ENCODE measurements at regions not wholly inside any gene's neighbourhood (a gene's known extent, or its start where the extent isn't known, plus 50 kb on each side); places are given as distances from the start of the nearest gene placed in this dataset.
"Not testable (repeated sequence)": the region's sequence is repeated elsewhere in the genome, so short reads cannot be mapped to it uniquely, and the experiment has no call there.

GRCh38 chrX:138986235-138986634, 274.7 kb upstream of the FGF13 start:
- Mint-ChIP-seq H3K36me3 (ENCODE audit: low read depth) (no peaks in the 10 kb centered on the region), H3K27ac (no peak overlapping the region), H3K9me3 (no peaks in the 10 kb centered on the region), H3K27me3 (ENCODE audit: insufficient read depth) (no peaks in the 10 kb centered on the region), H3K4me3 (no peak overlapping the region), H3K4me1 (peaks cover 3% of the 10 kb centered on the region)
- H3K4me1 ChIP-seq (ENCODE audit: control insufficient read depth, insufficient read depth, low read length), result no peaks in the 10 kb centered on the region
- WGBS, 2 experiments (ENCODE audit: insufficient coverage in 1 of 2, insufficient read length in 1 of 2), result 96% methylated on average over 3 of the region's 3 CpGs; no CpG with 5 or more reads in 1 of the 2 experiments
- H3K9me3 ChIP-seq (ENCODE audit: control insufficient read depth, low read length), result no peaks in the 10 kb centered on the region
- no peak for DNase-seq
- peak; percentile 14 for TF ChIP-seq CTCF (conservative IDR thresholded peaks at IDR 0.05)
- H3K4me3 ChIP-seq (ENCODE audit: low read length), result no peak overlapping the region
- no peak overlapping the region for H3K9ac ChIP-seq (ENCODE audit: extremely low read depth, low read length, poor library complexity, severe bottlenecking)
- no peaks in the 10 kb centered on the region for H3K36me3 ChIP-seq (ENCODE audit: control insufficient read depth, insufficient read depth, low read length)
- no peaks in the 10 kb centered on the region for H3K27me3 ChIP-seq (ENCODE audit: control insufficient read depth, insufficient read depth, low read length, poor library complexity, severe bottlenecking)
- no peak overlapping the region for H3K27ac ChIP-seq (ENCODE audit: low read depth, low read length)

DNA sequence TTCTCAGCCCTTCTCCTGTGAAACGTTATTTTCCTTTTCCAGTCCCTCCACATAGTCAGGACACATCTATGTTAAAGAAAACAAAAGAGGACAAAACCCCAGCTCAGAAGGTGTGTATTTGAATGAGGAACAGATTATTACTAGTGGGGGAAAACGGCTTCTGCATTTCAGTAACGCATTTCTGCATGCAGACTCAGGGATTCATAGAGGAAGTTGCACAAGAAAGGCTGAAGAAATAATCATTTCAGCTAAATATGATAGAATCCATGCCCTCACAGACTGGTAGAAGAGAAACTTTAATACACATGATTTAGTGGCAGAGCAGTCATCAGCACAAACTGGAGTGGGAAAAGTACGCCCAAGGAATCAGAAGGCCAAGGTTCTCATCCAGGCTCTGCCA, 270.8 kb upstream of the FGF13 start:
- Histone ChIP-seq H3K27ac (ENCODE audit: low read depth, low read length) (no peak overlapping the region), H3K9me3 (ENCODE audit: control insufficient read depth, low read length) (no peaks in the 10 kb centered on the region), H3K27me3 (ENCODE audit: control insufficient read depth, insufficient read depth, low read length, poor library complexity, severe bottlenecking) (no peaks in the 10 kb centered on the region), H3K4me3 (ENCODE audit: low read length) (no peak overlapping the region), H3K36me3 (ENCODE audit: control insufficient read depth, insufficient read depth, low read length) (no peaks in the 10 kb centered on the region), H3K4me1 (ENCODE audit: control insufficient read depth, insufficient read depth, low read length) (no peaks in the 10 kb centered on the region), H3K9ac (ENCODE audit: extremely low read depth, low read length, poor library complexity, severe bottlenecking) (no peak overlapping the region)
- no peak overlapping the region for H3K27ac Mint-ChIP-seq
- H3K36me3 Mint-ChIP-seq (ENCODE audit: low read depth), result peaks cover 2% of the 10 kb centered on the region
- no peak for DNase-seq
- H3K4me1 Mint-ChIP-seq, result no peaks in the 10 kb centered on the region
- no peak overlapping the region for H3K4me3 Mint-ChIP-seq
- no peaks in the 10 kb centered on the region for H3K27me3 Mint-ChIP-seq (ENCODE audit: insufficient read depth)
- no peaks in the 10 kb centered on the region for H3K9me3 Mint-ChIP-seq
- 94% methylated on average over 3 of the region's 4 CpGs; no CpG with 5 or more reads in 1 of the 2 experiments for WGBS, 2 experiments (ENCODE audit: insufficient coverage in 1 of 2, insufficient read length in 1 of 2)
- no peak for TF ChIP-seq CTCF (conservative IDR thresholded peaks at IDR 0.05)

- Mint-ChIP-seq H3K4me1 (peaks cover 14% of the 10 kb centered on the region), H3K27ac (no peak overlapping the region)
These were observed 253.0 kb upstream of the FGF13 start for GRCh38 chrX:138964501-138964900.

GRCh38 chrX:138962419-138962818, 250.9 kb upstream of the FGF13 start:
- H3K4me3 ChIP-seq (ENCODE audit: low read length); DNase-seq; H3K27me3 ChIP-seq (ENCODE audit: control insufficient read depth, insufficient read depth, low read length, poor library complexity, severe bottlenecking); H3K4me1 ChIP-seq (ENCODE audit: control insufficient read depth, insufficient read depth, low read length); H3K27ac Mint-ChIP-seq; H3K27me3 Mint-ChIP-seq (ENCODE audit: insufficient read depth); H3K36me3 Mint-ChIP-seq (ENCODE audit: low read depth); H3K27ac ChIP-seq (ENCODE audit: low read depth, low read length); H3K9ac ChIP-seq (ENCODE audit: extremely low read depth, low read length, poor library complexity, severe bottlenecking); H3K4me3 Mint-ChIP-seq; H3K9me3 ChIP-seq (ENCODE audit: control insufficient read depth, low read length); H3K36me3 ChIP-seq (ENCODE audit: control insufficient read depth, insufficient read depth, low read length): not testable (repeated sequence)
- H3K4me1 Mint-ChIP-seq, result peaks cover 15% of the 10 kb centered on the region
- H3K9me3 Mint-ChIP-seq, result peaks cover 12% of the 10 kb centered on the region
- 93% methylated on average over 3 of the region's 3 CpGs; no CpG with 5 or more reads in 1 of the 2 experiments for WGBS, 2 experiments (ENCODE audit: insufficient coverage in 1 of 2, insufficient read length in 1 of 2)

More at GRCh38 chrX:138964501-138964900, 253.0 kb upstream of the FGF13 start:
- DNase-seq, result no peak
- Mint-ChIP-seq H3K36me3 (ENCODE audit: low read depth) (peaks cover 7% of the 10 kb centered on the region), H3K9me3 (peaks cover 12% of the 10 kb centered on the region), H3K27me3 (ENCODE audit: insufficient read depth) (no peaks in the 10 kb centered on the region), H3K4me3 (no peak overlapping the region)
- Histone ChIP-seq H3K4me3 (ENCODE audit: low read length) (no peak overlapping the region), H3K4me1 (ENCODE audit: control insufficient read depth, insufficient read depth, low read length) (no peaks in the 10 kb centered on the region), H3K9ac (ENCODE audit: extremely low read depth, low read length, poor library complexity, severe bottlenecking) (no peak overlapping the region), H3K9me3 (ENCODE audit: control insufficient read depth, low read length) (no peaks in the 10 kb centered on the region), H3K27me3 (ENCODE audit: control insufficient read depth, insufficient read depth, low read length, poor library complexity, severe bottlenecking) (no peaks in the 10 kb centered on the region), H3K36me3 (ENCODE audit: control insufficient read depth, insufficient read depth, low read length) (no peaks in the 10 kb centered on the region), H3K27ac (ENCODE audit: low read depth, low read length) (no peak overlapping the region)
- WGBS, 2 experiments (ENCODE audit: insufficient coverage in 1 of 2, insufficient read length in 1 of 2), result 96% methylated on average over 4 of the region's 4 CpGs; no CpG with 5 or more reads in 1 of the 2 experiments
- TF ChIP-seq CTCF (conservative IDR thresholded peaks at IDR 0.05), result no peak

All from endodermal cell (in vitro differentiated cells).